Lower leg skin (tissue), 3 donors: ENCODE measurements at regions not wholly inside any gene's neighbourhood (a gene's known extent, or its start where the extent isn't known, plus 50 kb on each side); places are given as distances from the start of the nearest gene placed in this dataset.

Experiments
- POLR2A ChIP-seq, 2 donors: fragments of 450-650 bp; IDR thresholded peaks; one replicate each; pipeline ENCODE4 v1.6.1; 2016 to 2017; ENCODE audit warnings: antibody characterized with exemption in 2 of 2, mild to moderate bottlenecking in 1 of 2, moderate library complexity in 1 of 2
- TF ChIP-seq, protein P1 (sequence below), 3 donors: fragments of 450-650 bp; IDR thresholded peaks; one replicate each; pipeline ENCODE4 v1.5.1; 2016; ENCODE audit warnings: antibody characterized with exemption in 3 of 3, mild to moderate bottlenecking in 3 of 3, moderate library complexity in 2 of 3

DNA sequence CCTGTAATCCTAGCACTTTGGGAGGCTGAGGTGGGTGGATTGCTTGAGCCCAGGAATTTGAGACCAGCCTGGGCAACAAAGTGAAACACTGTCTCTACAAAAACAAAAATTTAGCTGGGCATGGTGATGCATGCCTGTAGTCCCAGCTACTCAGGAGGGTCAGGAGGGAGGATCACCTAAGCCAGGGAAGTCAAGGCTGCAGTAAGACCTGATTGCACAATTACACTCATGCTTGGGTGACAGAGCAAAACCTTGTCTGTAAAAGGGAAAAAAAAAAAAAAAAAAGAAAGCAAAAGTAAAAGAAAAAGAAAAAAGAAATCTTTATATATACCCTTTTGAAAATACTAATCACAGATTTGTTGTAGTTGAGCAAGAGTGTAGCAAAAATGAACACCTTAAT is 801.0 kb upstream of the IGFBP7 start:
- TF ChIP-seq, protein P1, sequence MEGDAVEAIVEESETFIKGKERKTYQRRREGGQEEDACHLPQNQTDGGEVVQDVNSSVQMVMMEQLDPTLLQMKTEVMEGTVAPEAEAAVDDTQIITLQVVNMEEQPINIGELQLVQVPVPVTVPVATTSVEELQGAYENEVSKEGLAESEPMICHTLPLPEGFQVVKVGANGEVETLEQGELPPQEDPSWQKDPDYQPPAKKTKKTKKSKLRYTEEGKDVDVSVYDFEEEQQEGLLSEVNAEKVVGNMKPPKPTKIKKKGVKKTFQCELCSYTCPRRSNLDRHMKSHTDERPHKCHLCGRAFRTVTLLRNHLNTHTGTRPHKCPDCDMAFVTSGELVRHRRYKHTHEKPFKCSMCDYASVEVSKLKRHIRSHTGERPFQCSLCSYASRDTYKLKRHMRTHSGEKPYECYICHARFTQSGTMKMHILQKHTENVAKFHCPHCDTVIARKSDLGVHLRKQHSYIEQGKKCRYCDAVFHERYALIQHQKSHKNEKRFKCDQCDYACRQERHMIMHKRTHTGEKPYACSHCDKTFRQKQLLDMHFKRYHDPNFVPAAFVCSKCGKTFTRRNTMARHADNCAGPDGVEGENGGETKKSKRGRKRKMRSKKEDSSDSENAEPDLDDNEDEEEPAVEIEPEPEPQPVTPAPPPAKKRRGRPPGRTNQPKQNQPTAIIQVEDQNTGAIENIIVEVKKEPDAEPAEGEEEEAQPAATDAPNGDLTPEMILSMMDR (IDR thresholded peaks at IDR 0.05) = no peak
- no peak for TF ChIP-seq POLR2A (IDR thresholded peaks at IDR 0.05)
